GM19043 (cell line): ENCODE measurements at regions not wholly inside any gene's neighbourhood (a gene's known extent, or its start where the extent isn't known, plus 50 kb on each side); places are given as distances from the start of the nearest gene placed in this dataset.
"Not testable (repeated sequence)": the region's sequence is repeated elsewhere in the genome, so short reads cannot be mapped to it uniquely, and the experiment has no call there.

ENCODE experiments used
- ATAC-seq: cut with Tn5 transposase; IDR thresholded peaks from one replicate; pipeline ENCODE4 v1.9.1; 2021; ENCODE audit warnings: low read depth; ENCODE audit not compliant: unreplicated experiment

DNA sequence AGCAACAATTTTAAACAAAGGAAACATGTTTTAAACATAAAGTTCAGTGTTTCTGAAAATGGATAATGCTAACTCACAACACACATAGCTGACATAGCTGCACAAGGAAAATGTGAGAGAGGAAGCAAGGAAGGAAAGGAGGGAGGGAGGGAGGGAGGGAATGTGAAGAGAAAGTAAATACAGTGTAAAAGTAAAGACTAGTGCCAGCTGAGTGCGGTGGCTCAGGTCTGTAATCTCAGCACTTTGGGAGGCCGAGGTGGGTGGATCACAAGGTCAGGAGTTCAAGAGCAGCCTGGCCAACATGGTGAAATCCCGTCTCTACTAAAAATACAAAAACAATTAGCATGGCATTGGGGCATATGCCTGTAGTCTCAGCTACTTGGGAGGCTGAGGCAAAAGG is 373.7 kb upstream of the CXADR start:
- not testable (repeated sequence) for ATAC-seq

- ATAC-seq, result no peak
Observed at GRCh38 chr21:17139696-17140095, 373.1 kb upstream of the CXADR start.

GRCh38 chr21:17146426-17146825 is 366.4 kb upstream of the CXADR start:
- no peak for ATAC-seq

DNA sequence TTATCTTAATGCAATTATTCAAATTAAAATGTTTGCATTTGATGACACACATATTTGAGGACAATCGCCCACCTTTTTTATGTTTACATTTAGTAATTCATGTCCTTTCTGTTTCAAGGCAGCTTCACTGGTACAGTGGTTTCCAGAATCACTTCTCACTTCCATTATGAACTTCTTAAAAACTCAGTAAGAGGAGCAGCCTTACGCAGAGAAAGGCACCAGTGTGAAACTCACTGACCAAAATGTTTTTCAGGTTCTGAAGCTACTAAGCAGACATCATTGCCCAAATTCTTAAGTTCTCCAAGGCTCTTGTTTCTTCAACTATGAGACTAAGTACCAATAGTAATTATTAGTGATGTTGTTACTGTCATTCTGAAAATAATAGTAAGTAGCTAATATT is 353.1 kb upstream of the CXADR start:
- ATAC-seq, result no peak

DNA sequence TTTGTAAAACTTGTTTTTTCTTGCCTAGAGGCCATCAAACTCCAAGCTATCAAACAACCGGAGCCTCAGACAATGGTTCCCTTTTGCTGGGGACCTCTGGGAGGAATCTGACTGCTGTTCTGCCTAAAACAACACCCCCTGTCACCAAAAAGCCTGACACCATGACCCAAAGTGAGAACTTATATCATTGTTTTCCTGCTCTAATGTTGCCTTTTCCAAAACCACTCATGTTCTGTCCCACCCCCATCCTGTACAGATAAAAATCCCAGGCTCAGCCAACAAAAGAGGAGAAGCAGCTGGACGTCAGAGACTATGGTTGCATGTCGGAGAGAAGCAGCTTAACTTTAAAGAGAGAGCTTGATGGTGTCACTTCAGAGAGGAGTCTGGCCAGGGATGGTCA is 327.2 kb upstream of the CXADR start:
- ATAC-seq, result no peak

DNA sequence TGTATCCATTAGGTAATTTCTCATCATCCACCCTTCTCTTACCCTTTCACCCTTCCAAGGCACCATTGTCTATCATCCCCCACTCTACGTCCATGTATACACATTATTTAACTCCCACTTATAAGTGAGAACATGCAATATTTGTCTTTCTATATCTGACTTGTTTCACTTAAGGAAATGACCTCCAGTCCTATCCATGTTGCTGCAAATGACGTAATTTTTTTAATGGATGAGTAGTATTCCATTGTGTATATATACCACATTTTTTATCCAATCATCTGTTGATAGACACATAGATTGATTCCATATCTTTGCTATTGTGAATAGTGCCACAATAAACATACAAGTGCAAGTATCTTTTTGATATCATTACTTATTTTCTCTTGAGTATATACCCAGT is 322.9 kb upstream of the CXADR start:
- ATAC-seq, result no peak

DNA sequence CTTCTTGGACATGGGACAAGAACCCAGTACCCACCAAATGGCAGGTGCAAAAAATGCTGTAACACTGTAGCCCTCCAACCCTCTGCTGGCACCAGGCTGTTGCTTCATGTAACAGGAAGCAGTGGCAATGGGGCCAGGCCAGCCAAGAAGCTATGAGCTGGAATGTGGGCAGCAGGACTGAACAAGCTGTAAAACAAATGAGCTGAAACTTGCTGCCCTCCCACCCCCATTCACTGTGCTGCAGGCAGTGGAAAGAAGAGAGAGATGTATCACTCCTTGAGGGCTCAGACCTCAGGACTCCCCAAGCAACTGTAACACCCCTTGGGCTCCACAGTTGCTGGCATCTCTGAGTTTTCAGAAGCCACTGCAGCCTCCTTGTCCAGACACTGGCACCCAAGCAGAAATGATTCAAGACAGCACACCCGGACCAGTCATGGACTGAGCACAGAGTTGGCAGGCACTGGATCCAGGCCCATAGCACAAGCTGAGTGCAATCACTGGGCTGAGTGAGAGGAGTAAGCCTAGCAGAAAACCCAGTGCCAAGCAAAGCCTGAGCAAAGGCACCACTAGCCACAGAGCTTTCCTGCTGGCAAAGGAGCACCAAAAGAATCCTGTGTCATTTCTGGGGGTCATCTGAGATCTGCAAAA is 321.4 kb upstream of the CXADR start:
- no peak for ATAC-seq

DNA sequence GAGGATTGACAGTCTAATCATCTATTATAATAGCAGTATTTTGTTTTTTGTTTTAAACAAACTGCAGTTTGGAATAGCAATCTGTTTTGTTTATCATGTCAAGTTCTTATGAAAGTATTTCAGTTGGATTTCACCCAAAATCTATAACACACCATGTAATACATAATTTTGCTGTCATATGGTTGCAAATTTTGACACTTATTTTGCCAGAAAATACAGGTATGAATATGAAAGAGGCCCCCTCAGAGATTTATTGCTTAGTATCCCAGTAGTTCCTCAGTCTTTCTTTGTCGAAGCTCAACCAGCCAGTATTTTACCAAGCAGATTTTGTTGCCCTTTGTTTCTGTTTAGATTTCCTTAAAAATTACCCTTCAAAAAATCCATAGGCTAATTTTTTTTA is 317.5 kb upstream of the CXADR start:
- no peak for ATAC-seq

GRCh38 chr21:17195976-17196375 is 316.9 kb upstream of the CXADR start:
- ATAC-seq, result no peak

DNA sequence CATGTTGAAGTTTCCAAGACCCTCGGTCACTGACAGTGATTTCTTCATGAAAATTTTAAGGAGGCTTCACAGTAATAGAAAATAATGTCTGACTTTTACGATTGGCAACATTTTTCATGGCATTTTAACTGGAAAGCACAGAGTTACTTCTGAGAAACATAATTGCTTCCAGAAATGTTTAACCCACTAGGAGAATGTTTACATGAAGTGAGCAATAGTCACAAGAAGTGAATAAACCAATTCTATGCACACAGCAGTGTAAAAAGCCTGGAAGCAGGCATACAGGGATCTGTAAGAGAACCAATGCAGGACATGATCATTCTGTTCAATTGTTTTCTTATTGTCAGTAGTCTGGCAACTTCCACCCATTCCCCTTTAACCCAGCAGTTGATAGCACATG is 316.2 kb upstream of the CXADR start:
- ATAC-seq, result no peak

- no peak for ATAC-seq
Observed at GRCh38 chr21:17197996-17198395, 314.8 kb upstream of the CXADR start.

GRCh38 chr21:17200250-17200649 is 312.6 kb upstream of the CXADR start:
- no peak for ATAC-seq

- no peak for ATAC-seq
Observed at GRCh38 chr21:17201741-17202260, 311.0 kb upstream of the CXADR start.

GRCh38 chr21:17214801-17215200 is 298.0 kb upstream of the CXADR start:
- no peak for ATAC-seq

- ATAC-seq, result not testable (repeated sequence)
Observed at GRCh38 chr21:17219050-17219449, 293.8 kb upstream of the CXADR start.

DNA sequence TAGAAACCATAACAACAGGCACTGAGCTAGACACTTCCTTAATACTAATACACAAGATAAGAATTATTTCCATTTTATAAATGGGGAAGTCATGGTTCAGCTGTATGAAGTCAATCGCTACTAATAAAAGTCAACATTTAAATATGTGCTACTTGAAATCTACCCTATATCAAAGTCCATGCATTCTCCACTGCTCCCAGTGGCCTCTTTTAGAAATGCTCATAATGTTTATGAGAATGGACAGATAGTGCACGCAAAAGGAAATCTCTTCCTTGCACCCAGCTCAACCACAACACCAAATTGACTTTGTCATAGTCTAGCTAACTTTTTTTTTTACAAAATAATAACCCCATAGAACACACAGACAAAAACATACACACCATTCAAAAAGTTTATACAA is 281.7 kb upstream of the CXADR start:
- no peak for ATAC-seq

DNA sequence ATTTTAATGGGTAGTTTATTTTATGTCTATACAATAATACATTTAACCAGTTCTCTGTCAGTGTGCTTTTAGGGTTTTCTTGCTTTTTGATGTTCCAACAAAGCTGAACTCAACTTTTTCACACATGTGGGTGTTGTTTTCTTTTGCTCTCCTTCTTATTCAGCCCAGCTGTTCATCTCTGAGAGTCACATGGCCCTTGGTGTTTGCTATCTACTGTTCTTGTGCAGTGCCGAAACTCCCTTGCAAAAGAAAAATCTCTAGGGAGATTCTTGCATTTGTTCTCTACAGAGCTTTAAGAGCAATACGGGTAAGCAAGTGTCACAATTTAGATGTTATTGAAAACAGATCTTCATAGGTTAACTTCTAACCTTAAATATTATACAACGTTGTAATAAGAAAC is 281.1 kb upstream of the CXADR start:
- no peak for ATAC-seq

- no peak for ATAC-seq
Observed at GRCh38 chr21:17238468-17238867, 274.4 kb upstream of the CXADR start.

DNA sequence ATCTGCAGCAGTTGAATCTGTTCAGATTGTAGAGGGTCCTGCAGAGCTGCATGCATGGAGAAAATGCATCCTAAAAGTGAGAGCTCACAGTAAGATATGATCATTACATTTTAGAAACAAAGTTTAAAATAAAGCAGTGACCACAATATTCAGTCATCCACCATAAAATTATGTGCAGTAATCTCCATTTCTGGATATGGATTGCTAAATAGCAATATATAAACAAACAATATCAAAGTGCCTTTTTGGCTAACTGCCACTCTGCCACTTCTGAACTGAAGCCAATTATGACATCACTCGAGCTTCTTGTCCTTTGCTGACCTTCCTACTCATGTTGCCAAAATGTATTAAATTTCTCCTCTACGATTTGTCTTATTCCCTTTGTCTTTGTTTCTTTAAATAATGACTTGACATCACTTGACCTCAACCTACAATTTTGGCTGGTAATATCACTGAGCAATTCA is 262.0 kb upstream of the CXADR start:
- no peak for ATAC-seq

- ATAC-seq, result no peak
Observed at GRCh38 chr21:17257784-17258183, 255.1 kb upstream of the CXADR start.

DNA sequence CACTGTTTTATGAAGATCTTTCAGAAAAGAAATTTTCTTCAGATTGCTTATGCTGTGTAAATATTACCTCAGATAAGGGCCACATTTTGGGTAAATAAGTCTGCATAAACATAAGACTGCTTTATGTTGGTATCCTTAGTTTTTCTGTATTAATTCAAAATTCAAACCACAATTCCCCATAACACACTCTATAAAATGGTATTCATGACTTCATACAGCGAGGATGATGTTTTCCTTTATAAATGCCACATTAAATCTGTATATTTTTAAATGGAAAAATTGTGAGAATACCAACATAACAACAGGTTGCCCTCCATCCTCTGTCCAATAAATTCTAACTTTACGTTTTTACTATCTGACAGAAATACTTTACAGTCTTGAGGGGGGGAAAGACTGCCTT is 248.7 kb upstream of the CXADR start:
- no peak for ATAC-seq

DNA sequence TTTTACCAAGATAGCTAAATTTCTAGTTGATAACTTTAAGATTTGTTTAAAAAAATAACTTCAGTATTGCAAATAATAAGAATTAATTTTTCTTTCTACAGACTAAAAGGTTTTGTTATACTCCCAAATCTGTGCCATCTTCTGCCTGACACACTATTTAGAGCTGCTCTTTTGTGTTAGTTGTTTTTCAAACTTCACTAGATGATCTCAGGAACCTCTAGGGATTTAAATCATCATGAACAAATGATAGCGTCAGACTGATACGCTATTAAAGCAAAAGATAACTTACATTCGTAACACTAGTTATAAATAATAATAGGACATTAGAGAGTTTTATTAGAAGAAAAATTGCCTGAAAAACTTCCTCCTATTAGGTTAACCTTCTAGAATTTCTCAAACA is 243.1 kb upstream of the CXADR start:
- no peak for ATAC-seq

DNA sequence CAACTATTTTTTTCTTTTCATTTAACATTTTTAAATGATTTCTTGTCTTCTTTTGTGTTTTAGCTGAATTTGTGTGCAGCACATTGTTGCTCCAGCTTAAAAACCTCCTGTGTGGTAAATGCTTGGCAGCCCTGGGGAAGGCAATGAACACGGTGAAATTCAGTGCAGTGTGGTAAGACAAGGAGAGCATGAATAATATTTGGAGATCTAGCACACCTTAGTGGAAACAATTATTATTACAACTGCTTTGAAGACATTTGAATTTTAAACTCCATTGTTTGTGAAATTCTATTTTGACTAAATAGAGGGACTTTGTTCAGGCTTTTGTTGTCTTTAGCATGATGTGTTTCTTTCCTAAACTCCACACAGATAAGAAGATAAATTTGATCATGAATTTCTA is 242.6 kb upstream of the CXADR start:
- ATAC-seq, result no peak
